Stimulated activated naive CD4-positive, alpha-beta T cell treated with Interleukin-2 at 50 U/mL for 16 hours (primary cell): ENCODE measurements at regions not wholly inside any gene's neighbourhood (a gene's known extent, or its start where the extent isn't known, plus 50 kb on each side); places are given as distances from the start of the nearest gene placed in this dataset.

ENCODE experiments used
- DNase-seq: peaks from one replicate; lab custom pipeline; 2025; lab: John Stamatoyannopoulos, UW

DNA sequence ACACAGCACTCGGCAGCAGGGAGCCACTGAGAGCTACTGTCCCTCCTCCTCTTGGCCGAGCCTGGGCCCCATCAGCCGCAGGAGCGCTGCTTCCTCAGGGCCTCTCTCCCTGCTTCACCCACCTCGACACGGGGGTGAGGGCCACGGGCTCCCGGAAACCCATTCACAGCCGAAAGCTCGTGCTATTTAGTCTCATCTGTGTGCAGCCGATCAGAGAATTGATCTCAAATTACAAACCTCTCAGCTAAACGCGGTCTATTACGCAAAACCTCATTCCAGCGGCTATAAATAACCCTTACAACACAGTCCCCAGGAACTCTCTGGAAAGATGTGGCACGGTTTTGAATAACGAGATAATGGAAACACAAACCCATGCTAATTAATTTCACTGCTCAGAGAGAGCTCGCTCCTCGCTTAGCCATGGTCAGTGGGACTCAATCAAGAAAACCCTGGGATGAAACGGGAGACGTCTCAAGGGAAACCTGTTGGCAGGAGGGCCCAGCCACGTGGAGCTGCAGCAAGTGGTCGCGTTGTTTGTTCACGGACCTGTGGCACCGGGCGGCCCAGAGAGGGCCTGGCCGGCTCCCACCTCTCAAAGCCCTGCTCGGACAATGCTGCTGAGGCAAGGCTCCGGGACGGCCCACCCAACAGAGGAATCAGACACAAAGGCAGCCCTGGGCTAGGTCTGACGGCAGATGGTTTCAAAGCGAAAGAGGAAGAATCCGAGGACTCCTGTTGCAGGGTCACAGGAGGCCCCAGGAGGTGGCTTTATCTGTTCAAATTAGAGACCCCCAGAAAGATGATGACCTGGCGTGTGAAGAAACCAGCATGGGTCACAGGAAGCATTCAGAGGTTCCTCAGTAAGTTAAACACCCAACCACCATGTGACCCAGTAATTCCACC is 210.5 kb downstream of the CTTN start:
- no peak for DNase-seq

DNA sequence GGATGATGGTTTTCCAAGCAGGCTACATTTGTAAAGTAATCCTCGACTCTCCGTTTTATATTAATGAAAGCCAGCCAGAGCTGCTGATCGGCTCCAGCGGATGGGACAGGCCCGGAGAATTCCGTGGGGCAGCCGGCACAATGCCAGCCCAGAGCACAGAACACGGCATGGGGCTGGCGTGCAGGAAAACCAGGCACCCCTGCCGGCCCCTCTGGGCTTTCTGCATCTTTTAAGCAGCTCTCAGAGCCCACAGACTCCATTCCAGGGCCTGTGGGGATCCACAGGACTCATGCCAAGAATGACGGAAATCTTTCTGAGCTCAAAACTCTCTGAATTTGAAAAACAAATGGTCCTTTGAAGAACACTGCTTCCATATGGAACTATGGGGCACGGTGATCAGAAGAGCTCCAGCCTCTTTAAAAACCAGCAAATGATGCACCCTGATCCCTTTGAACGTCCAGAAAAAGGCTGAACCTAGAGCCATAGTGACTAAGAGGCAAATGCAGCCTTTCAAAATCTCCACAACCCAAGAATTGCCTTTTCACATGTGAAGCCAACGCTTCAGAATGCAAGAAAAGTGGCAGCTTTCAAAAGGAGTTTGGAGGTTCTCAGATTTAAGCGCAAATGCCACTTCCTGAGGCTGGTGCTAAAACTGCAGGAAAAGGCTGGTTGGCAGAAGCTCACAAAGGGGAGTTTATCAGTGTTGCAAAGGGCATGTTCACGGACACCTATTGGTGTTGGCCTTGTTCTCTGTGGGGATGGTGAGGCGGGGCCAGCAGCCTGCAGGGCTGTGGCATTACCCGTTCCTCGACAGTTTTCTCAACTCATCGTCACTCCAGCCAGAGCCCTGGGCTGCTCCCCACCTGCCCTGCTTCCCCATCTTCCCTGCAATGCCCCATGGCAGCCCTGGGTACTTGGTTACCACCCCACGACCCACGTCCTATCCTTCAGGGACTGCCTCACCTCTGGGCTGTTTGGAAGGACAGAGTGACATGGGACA is 212.5 kb downstream of the CTTN start:
- DNase-seq, result no peak

DNA sequence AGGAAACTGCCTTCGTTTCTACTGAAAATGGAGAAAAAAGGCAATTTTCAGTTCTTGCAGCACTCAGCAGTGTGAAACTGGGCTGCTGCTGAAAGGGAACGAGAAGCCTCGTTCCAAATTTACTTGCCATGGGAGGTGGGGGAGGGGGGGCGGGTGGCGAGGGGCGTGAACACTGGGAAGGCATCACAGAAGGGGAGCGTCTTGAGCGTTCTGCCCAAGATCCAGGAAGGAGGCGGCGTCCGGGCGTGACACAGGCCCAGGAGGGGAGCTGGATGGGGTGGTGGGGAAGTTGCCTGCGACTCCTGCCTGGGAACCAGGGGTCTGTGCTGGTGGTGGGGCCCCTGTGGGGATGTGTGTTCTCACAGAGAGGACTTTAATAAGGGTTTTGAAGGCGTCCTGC is 213.5 kb downstream of the CTTN start:
- DNase-seq, result no peak

DNA sequence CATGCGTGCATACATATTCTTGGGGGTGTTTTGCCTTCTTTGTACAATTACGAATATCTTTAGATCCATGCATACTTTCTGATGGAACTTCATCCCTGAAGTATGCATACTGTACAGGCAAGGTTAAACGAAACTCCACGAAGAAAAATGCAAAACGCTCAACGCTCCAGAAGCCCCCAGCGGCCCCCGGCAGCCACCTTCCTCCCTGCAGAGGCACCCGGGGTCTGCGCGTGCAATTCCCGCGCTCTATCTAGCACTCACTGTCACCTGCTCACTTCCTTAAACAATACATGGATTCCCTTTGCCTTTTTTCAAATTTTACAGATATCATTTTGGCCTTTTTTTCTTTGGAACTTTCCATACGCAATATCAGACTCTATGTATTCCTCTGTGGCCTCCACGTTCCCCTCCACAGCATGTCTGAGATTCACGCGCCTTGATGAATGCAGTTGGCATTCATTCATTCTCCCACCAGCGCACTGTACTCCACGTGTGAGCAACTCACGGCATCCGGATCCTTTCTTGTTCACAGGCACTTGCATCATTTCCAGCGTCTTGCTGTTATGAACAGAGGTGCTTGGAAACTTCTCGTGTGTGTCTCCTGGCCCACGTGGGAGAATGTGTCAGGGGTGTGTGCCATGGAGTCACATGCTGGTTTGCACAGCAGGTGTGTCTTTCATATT is 214.3 kb downstream of the CTTN start:
- DNase-seq, result no peak

DNA sequence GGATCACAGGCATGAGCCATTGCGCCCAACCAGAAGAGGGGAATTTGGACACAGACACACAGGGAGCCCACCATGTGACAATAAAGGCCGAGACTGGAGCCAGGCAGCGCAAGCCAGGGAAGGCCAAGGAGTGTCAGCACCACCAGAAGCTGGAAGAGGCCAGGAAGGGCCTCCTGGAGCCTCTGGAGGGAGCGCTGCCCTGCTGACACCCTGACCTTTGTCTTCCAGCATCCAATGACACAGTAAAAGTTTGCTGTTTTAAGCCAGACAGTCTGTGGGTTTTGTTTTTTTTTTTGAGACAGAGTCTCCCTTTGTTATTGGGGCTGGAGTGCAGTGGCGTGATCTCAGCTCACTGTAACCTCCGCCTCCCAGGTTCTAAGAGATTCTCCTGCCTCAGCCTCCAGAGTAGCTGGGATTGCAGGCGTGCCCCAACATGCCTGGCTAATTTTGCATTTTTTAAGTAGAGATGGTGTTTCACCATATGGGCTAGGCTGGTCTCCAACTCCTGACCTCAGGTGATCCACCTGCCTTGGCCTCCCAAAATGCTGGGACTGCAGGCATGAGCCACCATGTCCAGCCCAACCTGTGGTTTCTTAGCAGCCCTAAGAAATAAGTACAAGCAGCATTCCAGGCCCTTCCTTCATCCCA is 215.8 kb downstream of the CTTN start:
- DNase-seq, result no peak

DNA sequence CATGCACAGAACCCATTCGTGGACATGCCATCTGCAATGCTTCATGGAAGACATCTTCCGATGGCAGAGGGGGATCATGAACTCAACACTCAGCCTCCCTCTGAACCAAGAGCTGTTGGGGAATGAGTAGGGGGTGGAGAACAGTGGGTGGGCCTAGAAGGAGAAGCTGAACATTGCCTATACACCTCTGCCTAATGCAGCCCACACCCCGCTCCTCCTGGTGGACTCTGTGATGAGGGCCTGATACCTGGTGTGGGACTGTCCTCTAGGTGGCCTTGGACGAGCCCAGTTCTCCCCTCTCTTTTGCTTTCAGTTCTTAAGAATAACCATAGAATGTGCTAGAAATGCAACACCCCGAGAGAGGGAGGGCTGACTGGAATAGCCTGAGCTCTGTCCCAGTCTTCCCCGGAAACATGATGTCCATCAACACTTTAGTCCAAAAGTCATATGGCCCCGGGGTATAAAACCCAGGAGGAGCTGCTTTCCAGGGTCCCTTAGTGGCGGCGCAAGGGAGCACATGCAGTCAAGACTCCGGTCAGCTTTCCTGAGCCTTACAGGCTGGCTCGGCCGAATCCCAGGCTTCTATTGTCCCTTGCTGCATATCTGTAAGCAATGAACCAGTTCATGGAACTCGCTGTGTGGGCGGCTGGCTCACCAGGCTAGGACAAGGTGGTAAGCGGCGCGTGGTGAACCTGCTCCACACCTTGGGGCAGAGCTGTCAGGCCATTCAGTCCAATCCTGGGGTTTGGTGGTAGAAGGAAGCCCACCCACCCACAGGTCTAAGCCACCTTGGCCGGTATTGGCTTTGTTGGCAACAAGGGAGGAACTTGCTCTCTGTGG is 216.9 kb downstream of the CTTN start:
- no peak for DNase-seq

DNA sequence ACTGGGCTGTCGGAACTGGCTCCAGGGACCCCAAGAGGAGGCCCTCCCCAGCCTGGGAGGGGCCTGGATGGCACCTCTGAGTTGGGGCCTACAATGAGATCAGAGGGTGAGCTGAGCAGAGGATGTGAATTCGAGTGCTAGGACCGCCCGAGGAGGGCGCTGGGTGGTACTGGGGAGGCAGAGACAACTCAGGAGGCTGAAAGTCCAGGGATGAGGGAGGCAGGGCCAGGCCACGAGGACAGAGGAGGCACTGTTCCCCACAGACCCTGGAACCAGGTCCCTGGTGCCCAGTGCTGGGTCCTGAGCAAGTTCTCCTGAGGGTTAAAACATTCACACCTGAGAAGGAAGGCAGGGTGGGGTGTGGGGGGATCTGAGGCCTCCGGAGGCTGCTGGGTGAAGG is 218.0 kb downstream of the CTTN start:
- DNase-seq, result no peak

DNA sequence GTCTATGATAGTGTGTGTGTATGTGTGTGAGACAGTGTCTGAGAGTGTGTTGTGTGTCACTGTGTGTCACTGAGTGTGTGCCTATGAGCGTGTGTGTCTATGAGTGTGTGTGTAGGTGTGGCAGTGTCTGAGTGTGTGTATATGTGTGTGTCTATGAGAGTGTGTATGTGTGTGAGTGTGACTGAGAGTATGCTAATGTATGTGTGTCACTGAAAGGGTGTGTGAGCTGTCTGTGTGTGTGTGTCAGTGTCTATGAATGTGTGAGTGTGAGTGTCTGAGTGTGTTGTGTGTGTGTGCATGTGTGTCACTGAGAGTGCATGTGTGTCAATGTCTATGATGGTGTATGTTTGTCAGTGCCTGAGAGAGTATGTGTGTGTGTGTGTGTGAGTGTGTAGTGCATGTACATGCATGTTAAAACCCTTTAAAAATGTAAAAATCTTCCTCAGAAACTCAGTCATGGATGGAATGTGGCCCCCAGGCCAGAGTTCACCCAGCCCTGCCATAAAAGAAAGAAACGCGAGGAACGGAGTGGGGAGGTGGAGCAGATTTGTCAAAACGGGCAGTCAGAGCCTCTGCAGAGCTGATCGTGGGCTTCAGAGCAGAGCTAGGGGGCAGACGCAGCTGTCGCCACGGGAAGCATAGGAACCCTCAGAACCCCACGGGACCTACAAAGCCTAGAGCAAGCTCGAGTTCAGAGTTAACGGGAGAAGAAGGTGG is 218.8 kb downstream of the CTTN start:
- no peak for DNase-seq

DNA sequence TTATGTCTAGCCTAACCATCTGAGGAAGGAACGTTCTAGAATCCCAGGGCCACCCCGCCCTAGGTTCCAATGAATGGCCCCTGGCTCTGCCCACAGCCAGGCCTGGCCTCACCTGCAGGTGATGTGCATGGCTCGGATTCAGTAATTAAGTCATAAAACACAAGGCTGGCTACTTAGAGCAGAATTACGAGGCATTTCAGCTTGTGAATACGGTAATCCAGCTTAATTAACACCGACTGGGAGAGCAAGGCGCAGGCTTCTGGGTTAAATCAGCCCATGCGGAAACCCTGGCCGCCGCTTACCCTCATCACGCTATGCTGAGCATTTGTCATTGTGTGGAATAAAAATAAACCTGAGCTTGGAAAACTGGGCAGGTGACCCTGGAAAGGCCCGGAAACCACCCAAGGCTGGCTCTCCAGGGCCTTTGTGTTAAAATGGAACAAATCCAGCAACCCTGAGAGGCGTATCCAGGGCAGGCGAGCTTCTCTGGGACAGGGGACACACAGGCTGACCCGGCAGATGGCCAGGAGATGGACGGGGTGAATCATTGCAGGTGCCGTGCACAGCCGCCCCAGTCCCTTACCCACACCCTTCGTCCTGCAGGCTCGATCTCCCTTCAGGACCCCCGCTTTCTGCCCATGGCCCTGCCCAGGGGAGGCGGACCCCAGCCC is 220.2 kb downstream of the CTTN start:
- DNase-seq, result no peak

DNA sequence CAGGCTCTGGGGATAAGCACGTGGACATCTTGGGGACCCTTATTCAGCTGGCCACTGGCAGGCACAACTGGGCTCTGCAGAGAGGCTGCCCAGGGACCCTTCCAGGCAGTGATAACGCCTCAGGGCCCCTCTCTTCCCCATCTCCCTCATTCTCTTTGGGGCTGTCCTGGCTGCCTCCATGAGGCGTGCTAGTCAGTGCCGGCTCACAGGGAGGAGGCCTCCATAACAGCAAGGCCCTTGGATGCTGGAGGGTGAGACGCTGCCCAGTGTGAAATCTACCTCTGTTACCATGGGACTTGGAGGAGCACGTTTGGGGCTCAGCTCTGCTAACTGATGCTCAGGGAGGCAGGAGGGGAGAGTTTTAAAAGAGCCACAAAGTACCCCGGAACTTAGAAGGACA is 221.3 kb downstream of the CTTN start:
- no peak for DNase-seq

DNA sequence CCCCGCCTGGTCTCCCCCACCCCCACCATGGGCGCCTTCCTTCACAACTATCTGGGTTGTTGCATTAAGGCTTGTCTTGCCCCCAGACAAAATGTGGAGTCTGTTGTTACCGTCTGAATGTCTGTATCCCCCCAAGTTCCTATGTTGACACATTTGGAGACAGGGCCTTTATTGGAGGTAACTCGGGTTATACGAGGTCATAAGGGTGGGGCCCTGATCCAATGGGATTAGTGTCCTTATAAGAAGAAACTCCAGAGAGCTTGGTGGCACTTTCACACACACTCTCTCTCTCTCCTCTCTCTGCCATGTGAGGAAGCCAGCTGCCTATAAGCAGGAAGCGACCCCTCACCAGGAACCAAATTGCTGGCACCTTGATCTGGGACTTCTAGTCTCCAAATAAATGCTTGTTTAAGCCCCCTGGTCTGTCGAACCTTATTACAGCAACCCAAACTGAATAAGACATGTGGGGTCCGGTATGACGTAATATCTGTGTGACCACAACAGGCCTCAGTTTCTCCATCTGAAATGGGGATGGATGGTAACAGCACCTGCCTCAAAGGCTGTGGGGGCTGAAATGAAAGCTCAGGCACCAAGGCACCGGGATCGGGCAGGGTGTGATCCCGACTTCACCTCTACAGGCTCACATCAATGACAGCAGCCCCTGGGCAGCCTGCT is 222.3 kb downstream of the CTTN start:
- DNase-seq, result no peak

DNA sequence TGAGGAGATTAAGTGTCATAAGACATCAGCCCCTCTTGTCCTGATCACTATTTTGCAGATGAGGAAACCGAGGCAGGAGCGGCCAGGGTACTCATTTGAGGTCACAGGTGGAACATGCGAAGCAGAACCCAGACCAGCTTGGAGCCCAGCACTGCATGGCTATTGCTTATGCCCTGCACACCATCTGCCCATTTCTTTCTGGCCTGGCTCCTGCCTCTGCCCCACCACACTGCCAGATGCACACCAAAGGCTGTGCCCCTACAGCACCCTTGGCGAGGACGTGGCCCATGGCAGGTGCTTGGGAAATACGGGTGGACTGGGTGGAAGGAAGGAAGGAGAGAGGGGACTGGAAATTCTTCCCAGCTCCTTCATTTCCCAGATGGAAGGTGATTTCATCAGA is 222.9 kb downstream of the CTTN start:
- DNase-seq, result no peak

DNA sequence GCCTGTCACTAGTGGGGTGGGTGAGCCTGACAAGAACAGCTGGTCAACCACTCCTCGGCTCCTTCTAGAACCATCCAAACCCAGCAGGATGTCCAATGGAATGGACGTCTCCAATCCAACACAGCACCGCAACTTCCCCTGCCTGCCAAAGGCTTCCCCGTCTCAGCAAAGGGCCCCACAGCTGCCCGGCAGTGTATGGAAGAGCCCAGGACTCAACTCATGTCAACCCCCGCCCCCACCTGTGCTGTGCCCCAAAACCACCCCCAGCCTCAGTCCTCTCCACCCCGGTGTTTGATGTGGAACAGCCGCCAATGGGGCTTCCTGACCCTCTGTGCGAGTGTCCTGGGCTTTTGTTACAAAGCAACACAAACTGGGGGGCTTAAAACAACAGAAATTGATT is 223.8 kb downstream of the CTTN start:
- no peak for DNase-seq

DNA sequence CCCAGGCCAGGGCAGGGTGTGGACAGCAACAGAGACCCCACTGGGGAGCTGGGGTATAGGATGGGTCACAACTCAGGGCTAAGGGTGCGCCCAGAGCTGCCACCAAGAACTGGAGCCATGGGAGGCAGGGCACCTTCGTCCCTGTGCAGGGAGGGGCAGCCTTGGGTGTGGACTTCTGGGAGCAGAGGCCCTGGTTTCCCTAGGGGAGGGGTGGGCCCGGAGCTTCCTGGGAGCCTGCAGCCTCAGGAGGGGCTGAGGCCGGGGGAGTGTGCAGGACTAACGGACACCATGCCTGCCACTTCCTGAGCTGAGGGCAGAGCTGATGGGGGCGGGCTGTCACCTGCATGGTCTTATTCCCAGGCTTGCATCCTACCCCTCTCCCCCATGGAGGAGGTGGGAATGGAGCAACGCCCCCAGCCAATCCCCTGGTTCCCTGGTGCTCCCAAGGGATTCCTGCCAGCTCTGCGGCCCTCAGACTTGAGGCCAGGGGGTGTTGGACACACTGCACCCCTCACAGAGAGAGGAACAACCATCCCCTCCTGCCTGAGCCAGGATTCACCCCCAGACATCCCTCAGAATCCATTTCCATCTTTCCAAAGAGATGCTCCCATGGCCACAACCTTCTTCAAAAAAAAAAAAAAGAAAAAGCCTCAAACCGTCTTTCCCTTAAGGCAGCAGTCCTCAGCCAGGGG is 225.7 kb downstream of the CTTN start:
- no peak for DNase-seq

DNA sequence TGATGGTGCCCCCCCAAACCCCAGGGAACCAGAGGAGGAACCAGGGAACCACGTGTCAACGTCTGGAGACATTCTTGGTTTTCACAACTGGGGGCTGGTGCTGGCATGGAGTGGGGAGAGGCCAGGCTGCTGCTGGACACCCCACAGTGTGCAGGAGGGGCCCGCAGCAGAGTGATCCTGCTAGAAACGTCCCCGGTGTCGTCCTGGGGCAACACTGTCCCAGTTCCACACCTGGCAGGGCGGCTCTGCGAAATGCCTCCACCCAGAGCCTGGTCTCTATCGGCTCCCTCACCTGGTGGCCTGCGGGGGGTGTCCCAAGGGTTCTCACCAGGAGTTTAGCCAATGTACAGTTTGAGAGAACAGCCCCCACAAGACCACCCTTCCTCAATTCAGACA is 226.3 kb downstream of the CTTN start:
- no peak for DNase-seq

DNA sequence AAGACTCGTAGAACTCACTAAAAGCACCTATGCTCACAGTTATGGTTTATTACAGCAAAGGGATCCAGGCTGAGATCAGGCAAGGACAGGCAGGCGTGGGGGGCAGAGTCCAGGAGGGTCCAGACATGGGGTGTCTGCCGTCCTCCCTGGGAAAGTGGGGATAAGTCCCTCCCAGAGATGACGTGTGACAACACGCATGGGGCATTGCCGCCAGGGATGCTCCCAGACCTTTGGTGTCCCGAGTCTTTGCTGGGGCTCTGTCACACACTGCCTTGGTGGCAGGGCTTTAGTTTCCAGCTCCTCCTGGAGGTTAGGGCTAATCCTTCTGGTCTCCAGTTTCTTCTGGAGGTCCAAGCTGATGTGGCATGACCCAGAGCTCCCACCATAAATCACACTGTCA is 226.7 kb downstream of the CTTN start:
- no peak for DNase-seq

DNA sequence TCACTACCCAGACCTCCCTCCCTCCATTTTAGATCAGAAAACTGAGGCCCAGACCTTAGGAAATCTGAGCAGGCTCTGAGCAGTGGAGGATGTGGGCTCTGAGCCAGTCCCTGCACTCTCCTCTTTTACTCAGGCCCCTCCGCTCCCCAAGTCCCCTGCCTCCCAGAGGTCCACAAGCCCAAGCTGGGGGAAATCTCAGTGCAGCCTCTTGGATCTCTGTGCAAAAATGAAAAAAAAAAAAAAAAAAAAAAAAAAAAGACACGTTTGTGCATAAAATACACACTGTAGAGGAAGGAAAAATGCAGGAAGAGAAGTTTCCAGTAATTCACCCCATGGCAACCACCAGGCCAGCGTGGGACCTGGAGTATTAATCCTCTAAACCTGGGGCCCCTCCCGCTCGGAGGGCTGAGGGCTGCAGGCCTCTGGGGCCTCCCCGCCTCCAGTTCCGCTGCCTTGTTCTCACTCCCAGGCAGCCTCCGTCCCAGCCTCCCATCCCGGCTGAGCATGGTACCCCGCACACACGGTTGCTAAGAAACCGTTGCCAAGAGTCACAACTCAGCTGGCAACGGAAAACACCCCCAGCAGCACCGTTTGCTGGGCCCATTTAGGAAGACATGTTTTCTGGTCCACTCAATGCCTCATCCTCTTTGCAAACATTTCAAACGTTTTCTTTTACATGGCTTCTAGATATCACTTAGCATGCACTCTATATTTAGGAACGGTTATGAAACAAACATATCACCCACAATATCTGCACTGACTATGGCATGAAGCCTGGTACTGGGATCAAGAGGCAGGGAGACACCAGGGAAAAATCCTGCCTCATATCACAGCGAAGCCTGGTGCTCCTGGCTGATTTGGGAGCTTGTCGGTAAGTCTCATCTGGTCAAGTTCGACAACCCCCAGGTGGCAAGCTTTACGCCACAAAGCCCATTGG is 227.5 kb downstream of the CTTN start:
- no peak for DNase-seq
